C4-2B (cell line): ENCODE measurements at regions not wholly inside any gene's neighbourhood (a gene's known extent, or its start where the extent isn't known, plus 50 kb on each side); places are given as distances from the start of the nearest gene placed in this dataset.

Source experiments
- CTCF ChIP-seq: fragments of 450-650 bp; conservative IDR thresholded peaks from 2 replicates; pipeline ENCODE4 v1.5.1; 2017; ENCODE audit warnings: mild to moderate bottlenecking
- ZFX ChIP-seq: fragments of 450-650 bp; IDR thresholded peaks from 2 replicates; pipeline ENCODE4 v1.6.1; 2017

DNA sequence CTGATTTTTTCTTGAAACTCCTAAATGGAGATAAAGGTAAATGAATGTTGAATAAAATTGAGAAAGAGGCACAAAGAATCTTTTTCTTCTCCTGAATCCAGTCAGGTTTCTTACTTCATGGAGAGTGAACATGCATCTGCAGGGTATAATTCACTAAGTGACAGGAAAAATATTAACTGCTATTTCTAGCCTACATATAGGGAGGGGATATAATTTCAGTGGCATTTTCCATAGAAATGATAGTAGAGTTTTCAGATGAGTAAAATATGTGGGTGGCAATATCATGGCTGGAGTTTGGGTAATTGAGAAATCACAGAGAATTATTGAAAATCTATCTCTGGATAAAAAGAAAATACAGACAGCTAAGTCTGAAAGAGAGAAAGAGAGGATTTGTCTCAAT lies 1227.0 kb upstream of the GJE1 start:
- TF ChIP-seq CTCF, result no peak
- TF ChIP-seq ZFX, result no peak
